HG03045 (cell line): ENCODE measurements at regions not wholly inside any gene's neighbourhood (a gene's known extent, or its start where the extent isn't known, plus 50 kb on each side); places are given as distances from the start of the nearest gene placed in this dataset.
"Not testable (repeated sequence)": the region's sequence is repeated elsewhere in the genome, so short reads cannot be mapped to it uniquely, and the experiment has no call there.

Source experiments
- ATAC-seq: cut with Tn5 transposase; IDR thresholded peaks from one replicate; pipeline ENCODE4 v1.9.1; 2021; ENCODE audit warnings: mild to moderate bottlenecking, moderate library complexity; ENCODE audit not compliant: unreplicated experiment

GRCh38 chr14:37711831-37712475 is 116.5 kb downstream of the TTC6 start:
- ATAC-seq, result no peak

- ATAC-seq, result not testable (repeated sequence)
Observed at GRCh38 chr14:37712476-37712860, 117.0 kb downstream of the TTC6 start.

GRCh38 chr14:37712976-37713431 is 117.6 kb downstream of the TTC6 start:
- no peak for ATAC-seq

GRCh38 chr14:37720131-37720530 is 124.7 kb downstream of the TTC6 start:
- ATAC-seq, result no peak

GRCh38 chr14:37721976-37722659 is 126.7 kb downstream of the TTC6 start:
- no peak for ATAC-seq

GRCh38 chr14:37723515-37723914 is 128.1 kb downstream of the TTC6 start:
- no peak for ATAC-seq

GRCh38 chr14:37726708-37727107 is 131.3 kb downstream of the TTC6 start:
- ATAC-seq, result no peak

- ATAC-seq, result no peak
Observed at GRCh38 chr14:37729218-37729617, 133.8 kb downstream of the TTC6 start.

- ATAC-seq, result no peak
Observed at GRCh38 chr14:37731094-37731493, 135.7 kb downstream of the TTC6 start.

- no peak for ATAC-seq
Observed at GRCh38 chr14:37745657-37746056, 150.2 kb downstream of the TTC6 start.

GRCh38 chr14:37746140-37746832 is 150.9 kb downstream of the TTC6 start:
- ATAC-seq, result no peak

- ATAC-seq, result no peak
Observed at GRCh38 chr14:37753459-37753858, 158.0 kb downstream of the TTC6 start.

GRCh38 chr14:37760275-37760674 is 164.8 kb downstream of the TTC6 start:
- ATAC-seq, result not testable (repeated sequence)

GRCh38 chr14:37763266-37763665 is 167.8 kb downstream of the TTC6 start:
- ATAC-seq, result no peak

- ATAC-seq, result not testable (repeated sequence)
Observed at GRCh38 chr14:37772283-37772682, 176.9 kb downstream of the TTC6 start.

GRCh38 chr14:37776791-37777499 is 181.5 kb downstream of the TTC6 start:
- no peak for ATAC-seq

- no peak for ATAC-seq
Observed at GRCh38 chr14:37778135-37778943, 182.9 kb downstream of the TTC6 start.

GRCh38 chr14:37779480-37779879 is 184.1 kb downstream of the TTC6 start:
- ATAC-seq, result no peak

- not testable (repeated sequence) for ATAC-seq
Observed at GRCh38 chr14:37780731-37781130, 185.3 kb downstream of the TTC6 start.

GRCh38 chr14:37784203-37784826 is 188.9 kb downstream of the TTC6 start:
- not testable (repeated sequence) for ATAC-seq
